Activated T-helper 1 cell treated with anti-CD3 and anti-CD28 coated beads, Interleukin-12 subunit alpha, Interleukin-12 subunit beta, Interleukin-2, Interleukin-4 antibody, amounts not matched to agents 30 ng/mL and 10 ng/mL and 1 ng/mL, durations not matched to agents 14 hours and 24 hours and 36 hours (primary cell): ENCODE measurements at regions not wholly inside any gene's neighbourhood (a gene's known extent, or its start where the extent isn't known, plus 50 kb on each side); places are given as distances from the start of the nearest gene placed in this dataset.
"Not testable (repeated sequence)": the region's sequence is repeated elsewhere in the genome, so short reads cannot be mapped to it uniquely, and the experiment has no call there.

Experiments
- DNase-seq: peaks from one replicate; pipeline ENCODE4 v3.0.0; 2021; ENCODE audit warnings: low spot score
- H3K27ac Mint-ChIP-seq: one replicate; pipeline ENCODE4 v1.8.0; 2021; ENCODE audit warnings: mild to moderate bottlenecking, mixed read lengths
- H3K27me3 Mint-ChIP-seq: one replicate; pipeline ENCODE4 v1.8.0; 2022; ENCODE audit warnings: mild to moderate bottlenecking, moderate library complexity, mixed read lengths; ENCODE audit not compliant: insufficient read depth
- H3K36me3 Mint-ChIP-seq: one replicate; pipeline ENCODE4 v1.8.0; 2021; ENCODE audit warnings: low read depth, mixed read lengths
- H3K4me1 Mint-ChIP-seq: one replicate; pipeline ENCODE4 v1.8.0; 2021; ENCODE audit warnings: low read depth, mixed read lengths
- H3K4me3 Mint-ChIP-seq: one replicate; pipeline ENCODE4 v1.8.0; 2021; ENCODE audit warnings: mild to moderate bottlenecking, moderate library complexity, mixed read lengths
- H3K9me3 Mint-ChIP-seq: one replicate; pipeline ENCODE4 v1.8.0; 2021; ENCODE audit warnings: mixed read lengths
- intact Hi-C: fragments of 100-400 bp; cut with micrococcal nuclease; formaldehyde crosslinking; loops from one replicate; pipeline ENCODE4 v1.15.1; 2024

GRCh38 chr14:58899317-58899713 lies 261.6 kb downstream of the DACT1 start:
- Mint-ChIP-seq H3K4me3 (no peak overlapping the region), H3K36me3 (no peaks in the 10 kb centered on the region), H3K27me3 (peaks cover 5% of the 10 kb centered on the region), H3K9me3 (no peaks in the 10 kb centered on the region), H3K27ac (no peak overlapping the region), H3K4me1 (no peaks in the 10 kb centered on the region)
- DNase-seq: no peak
- intact Hi-C loops: no loop called here

- Mint-ChIP-seq H3K4me3 (no peak overlapping the region), H3K36me3 (no peaks in the 10 kb centered on the region), H3K27ac (no peak overlapping the region), H3K4me1 (no peaks in the 10 kb centered on the region), H3K27me3 (peaks cover 4% of the 10 kb centered on the region), H3K9me3 (no peaks in the 10 kb centered on the region)
- no peak for DNase-seq
- intact Hi-C loops: no loop called here
Measured at GRCh38 chr14:58901826-58902225, 264.1 kb downstream of the DACT1 start.

GRCh38 chr14:58904776-58905175 lies 267.0 kb downstream of the DACT1 start:
- DNase-seq: no peak
- no peak overlapping the region for H3K4me3 Mint-ChIP-seq
- H3K4me1 Mint-ChIP-seq: no peaks in the 10 kb centered on the region
- no peak overlapping the region for H3K27ac Mint-ChIP-seq
- H3K9me3 Mint-ChIP-seq: no peaks in the 10 kb centered on the region
- intact Hi-C loops: no loop called here
- H3K27me3 Mint-ChIP-seq: peaks cover 4% of the 10 kb centered on the region
- H3K36me3 Mint-ChIP-seq: no peaks in the 10 kb centered on the region

GRCh38 chr14:58907803-58908202 lies 270.0 kb downstream of the DACT1 start:
- Mint-ChIP-seq H3K36me3 (no peaks in the 10 kb centered on the region), H3K9me3 (no peaks in the 10 kb centered on the region), H3K27me3 (peaks cover 4% of the 10 kb centered on the region), H3K4me1 (no peaks in the 10 kb centered on the region), H3K4me3 (no peak overlapping the region), H3K27ac (no peak overlapping the region)
- no peak for DNase-seq
- intact Hi-C loops: no loop called here

GRCh38 chr14:58912287-58912686 lies 274.5 kb downstream of the DACT1 start:
- H3K9me3 Mint-ChIP-seq: no peaks in the 10 kb centered on the region
- H3K27me3 Mint-ChIP-seq: no peaks in the 10 kb centered on the region
- no peak for DNase-seq
- no peaks in the 10 kb centered on the region for H3K36me3 Mint-ChIP-seq
- no peak overlapping the region for H3K4me3 Mint-ChIP-seq
- intact Hi-C loops: no loop called here
- no peak overlapping the region for H3K27ac Mint-ChIP-seq
- H3K4me1 Mint-ChIP-seq: no peaks in the 10 kb centered on the region

GRCh38 chr14:58912799-58913432 lies 275.2 kb downstream of the DACT1 start:
- Mint-ChIP-seq H3K27ac (no peak overlapping the region), H3K4me1 (no peaks in the 10 kb centered on the region), H3K36me3 (no peaks in the 10 kb centered on the region), H3K27me3 (no peaks in the 10 kb centered on the region), H3K4me3 (no peak overlapping the region), H3K9me3 (no peaks in the 10 kb centered on the region)
- intact Hi-C loops: no loop called here
- no peak for DNase-seq

GRCh38 chr14:58914279-58914855 lies 274.1 kb upstream of the DAAM1 start:
- Mint-ChIP-seq H3K4me3 (no peak overlapping the region), H3K9me3 (no peaks in the 10 kb centered on the region), H3K4me1 (no peaks in the 10 kb centered on the region), H3K27ac (no peak overlapping the region), H3K36me3 (no peaks in the 10 kb centered on the region), H3K27me3 (no peaks in the 10 kb centered on the region)
- intact Hi-C loops: no loop called here
- no peak for DNase-seq

GRCh38 chr14:58915646-58916045 lies 272.8 kb upstream of the DAAM1 start:
- Mint-ChIP-seq H3K36me3 (no peaks in the 10 kb centered on the region), H3K4me3 (no peak overlapping the region), H3K27ac (no peak overlapping the region), H3K4me1 (no peaks in the 10 kb centered on the region), H3K9me3 (no peaks in the 10 kb centered on the region), H3K27me3 (no peaks in the 10 kb centered on the region)
- intact Hi-C loops: no loop called here
- no peak for DNase-seq

GRCh38 chr14:58918066-58918738 lies 270.3 kb upstream of the DAAM1 start:
- intact Hi-C loops: no loop called here
- H3K4me3 Mint-ChIP-seq: no peak overlapping the region
- H3K9me3 Mint-ChIP-seq: no peaks in the 10 kb centered on the region

GRCh38 chr14:58919217-58919616 lies 269.2 kb upstream of the DAAM1 start:
- DNase-seq: no peak
- H3K27ac Mint-ChIP-seq: no peak overlapping the region
- no peaks in the 10 kb centered on the region for H3K36me3 Mint-ChIP-seq
- no peak overlapping the region for H3K4me3 Mint-ChIP-seq
- no peaks in the 10 kb centered on the region for H3K9me3 Mint-ChIP-seq
- H3K4me1 Mint-ChIP-seq: no peaks in the 10 kb centered on the region
- intact Hi-C loops: no loop called here
- peaks cover 2% of the 10 kb centered on the region for H3K27me3 Mint-ChIP-seq

More at GRCh38 chr14:58918066-58918738, 270.3 kb upstream of the DAAM1 start:
- Mint-ChIP-seq H3K36me3 (no peaks in the 10 kb centered on the region), H3K27ac (no peak overlapping the region), H3K27me3 (peaks cover 2% of the 10 kb centered on the region), H3K4me1 (no peaks in the 10 kb centered on the region)
- DNase-seq: no peak

- peaks cover 2% of the 10 kb centered on the region for H3K27me3 Mint-ChIP-seq
Measured at GRCh38 chr14:58920230-58920629, 268.2 kb upstream of the DAAM1 start.

GRCh38 chr14:58922201-58922940 lies 266.1 kb upstream of the DAAM1 start:
- H3K27ac Mint-ChIP-seq, H3K4me1 Mint-ChIP-seq, DNase-seq, H3K36me3 Mint-ChIP-seq, H3K4me3 Mint-ChIP-seq, intact Hi-C loops, H3K27me3 Mint-ChIP-seq, H3K9me3 Mint-ChIP-seq: not testable (repeated sequence)

More at GRCh38 chr14:58920230-58920629, 268.2 kb upstream of the DAAM1 start:
- Mint-ChIP-seq H3K36me3 (no peaks in the 10 kb centered on the region), H3K27ac (no peak overlapping the region), H3K4me1 (no peaks in the 10 kb centered on the region), H3K4me3 (no peak overlapping the region), H3K9me3 (no peaks in the 10 kb centered on the region)
- DNase-seq: no peak
- intact Hi-C loops: no loop called here
